C4-2B (cell line): ENCODE measurements at regions not wholly inside any gene's neighbourhood (a gene's known extent, or its start where the extent isn't known, plus 50 kb on each side); places are given as distances from the start of the nearest gene placed in this dataset.

Experiments used
- H3K27ac ChIP-seq: fragments of 450-650 bp; 2 replicates; pipeline ENCODE4 v1.5.1; 2017
- CTCF ChIP-seq: fragments of 450-650 bp; conservative IDR thresholded peaks from 2 replicates; pipeline ENCODE4 v1.5.1; 2017; ENCODE audit warnings: mild to moderate bottlenecking
- ZFX ChIP-seq: fragments of 450-650 bp; IDR thresholded peaks from 2 replicates; pipeline ENCODE4 v1.6.1; 2017

GRCh38 chrX:34999702-35000101, 57.1 kb downstream of the FAM47B start:
- H3K27ac ChIP-seq: no peak overlapping the region
- no peak for TF ChIP-seq CTCF
- TF ChIP-seq ZFX: no peak

- TF ChIP-seq ZFX (no peak), CTCF (no peak)
- H3K27ac ChIP-seq: no peak overlapping the region
Observed at GRCh38 chrX:35006361-35006760, 63.8 kb downstream of the FAM47B start.

- no peak overlapping the region for H3K27ac ChIP-seq
- TF ChIP-seq ZFX: no peak
- TF ChIP-seq CTCF: no peak
Observed at GRCh38 chrX:35015621-35016020, 73.0 kb downstream of the FAM47B start.

- TF ChIP-seq CTCF (no peak), ZFX (no peak)
- H3K27ac ChIP-seq: no peak overlapping the region
Observed at GRCh38 chrX:35016051-35016450, 73.5 kb downstream of the FAM47B start.

- H3K27ac ChIP-seq: no peak overlapping the region
- TF ChIP-seq ZFX: no peak
- TF ChIP-seq CTCF: no peak
Observed at GRCh38 chrX:35017284-35017683, 74.7 kb downstream of the FAM47B start.

GRCh38 chrX:35023683-35024082, 81.1 kb downstream of the FAM47B start:
- TF ChIP-seq CTCF (no peak), ZFX (no peak)

GRCh38 chrX:35025820-35026219, 83.2 kb downstream of the FAM47B start:
- no peak for TF ChIP-seq ZFX
- TF ChIP-seq CTCF: no peak
- H3K27ac ChIP-seq: no peak overlapping the region

More at GRCh38 chrX:35023683-35024082, 81.1 kb downstream of the FAM47B start:
- no peak overlapping the region for H3K27ac ChIP-seq
